ENCODE measurements at regions not wholly inside any gene's neighbourhood (a gene's known extent, or its start where the extent isn't known, plus 50 kb on each side); places are given as distances from the start of the nearest gene placed in this dataset.
A peak's percentile ranks its signal among the peaks of the same experiment; 100 is the strongest.

DNA sequence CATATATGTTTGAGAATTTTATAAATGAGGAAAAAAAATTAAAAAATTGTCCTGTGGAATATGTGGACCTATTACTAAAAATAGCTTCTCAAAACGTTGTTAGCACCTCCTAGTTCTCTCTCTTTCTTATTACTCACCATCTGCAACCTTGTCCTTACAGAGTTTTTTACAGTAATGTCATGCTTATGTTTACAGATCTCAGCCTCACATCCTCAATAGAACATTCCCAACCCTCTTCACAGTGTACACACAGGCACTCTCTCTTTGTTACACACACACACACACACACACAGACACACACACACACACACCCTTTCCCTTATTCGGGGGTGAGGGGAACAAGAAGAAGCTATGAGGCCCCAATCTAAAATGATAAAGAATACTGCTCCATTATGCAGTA is 197.7 kb downstream of the SLITRK6 start:
- no peaks in the 10 kb centered on the region for H3K4me1 ChIP-seq (ENCODE audit: control insufficient read depth, insufficient read depth, low read length)
- H3K9me3 ChIP-seq (ENCODE audit: control insufficient read depth, insufficient read depth, low read length): no peaks in the 10 kb centered on the region
- no peak overlapping the region for H2BK15ac ChIP-seq (ENCODE audit: low read depth, low read length)
- peak overlapping the region; percentile 25; the same call in 1 of the 2 replicates for H2AK5ac ChIP-seq (ENCODE audit: low read depth, low read length)
- intact Hi-C loops (cut with micrococcal nuclease) (no loop called here), in situ Hi-C loops (cut with MboI; ENCODE audit: low sequenced_read_pairs) (no loop called here), dilution Hi-C loops (cut with HindIII; ENCODE audit: low sequenced_read_pairs, unreplicated experiment) (no loop called here)
- ATAC-seq (ENCODE audit: low read depth) (peak; percentile 92), DNase-seq (peak; percentile 77)
- no peak overlapping the region for H2BK20ac ChIP-seq (ENCODE audit: low read depth, low read length)
- no peak overlapping the region for H3K4me2 ChIP-seq (ENCODE audit: low read depth, low read length)
- TF ChIP-seq FOS (IDR thresholded peaks at IDR 0.05; ENCODE audit: low read depth, low read length) (no peak), USF2 (IDR thresholded peaks at IDR 0.05; ENCODE audit: low read depth, low read length) (no peak), CHD1 (IDR thresholded peaks at IDR 0.05; ENCODE audit: low read depth, low read length) (no peak)
- POLR2A ChIA-PET (ENCODE audit: unreplicated experiment): no interaction called here
- no peak overlapping the region for H3K18ac ChIP-seq (ENCODE audit: low read depth, low read length)
- H2AFZ ChIP-seq (replicated peaks; ENCODE audit: low read length, poor library complexity): no peak overlapping the region
- no TSS peak for BruUV-seq (replicated peaks)
- no peak overlapping the region for H2AK9ac ChIP-seq (replicated peaks; ENCODE audit: low read depth, low read length, poor library complexity)
- 0% methylated on average over 1 of the region's 2 CpGs; no CpG with 5 or more reads in 1 of the 2 experiments for WGBS, 2 experiments (ENCODE audit: extremely low coverage in 2 of 2, insufficient read length in 1 of 2)
- peaks cover 3% of the 10 kb centered on the region; the same call in 1 of the 2 replicates for H3K9me1 ChIP-seq (ENCODE audit: insufficient read depth, low read length)
- H4K5ac ChIP-seq (ENCODE audit: low read depth, low read length): no peak overlapping the region
- no peaks in the 10 kb centered on the region for H3K27me3 ChIP-seq (ENCODE audit: control insufficient read depth, insufficient read depth, low read length)
- H4K91ac ChIP-seq (ENCODE audit: insufficient read depth, low read depth, low read length): no peak overlapping the region
- H3K14ac ChIP-seq (replicated peaks; ENCODE audit: low read depth, low read length): 0 out of 2 replicates have a peak overlapping the region, but pooled peaks have one; percentile 10
- no peaks in the 10 kb centered on the region for H3K79me1 ChIP-seq (ENCODE audit: low read depth in 1 of 2, low read length in 2 of 2)
- no peak overlapping the region for H3K27ac ChIP-seq (ENCODE audit: insufficient read depth, low read length)
- 0 out of 2 replicates have a peak overlapping the region, but pooled peaks have one; percentile 12 for H2BK120ac ChIP-seq (ENCODE audit: low read depth, low read length)
- no peaks in the 10 kb centered on the region for H3K36me3 ChIP-seq (ENCODE audit: control insufficient read depth, insufficient read depth, low read length)
- H3K23ac ChIP-seq (ENCODE audit: low read depth, low read length): no peak overlapping the region
- 0 out of 4 replicates have a peak overlapping the region, but pooled peaks of 1 of the 2 experiments have one; percentile 4 for H4K8ac ChIP-seq (ENCODE audit: low read depth in 2 of 2, low read length in 2 of 2)
- H3K4me3 ChIP-seq (ENCODE audit: insufficient read depth, low read depth, low read length): no peak overlapping the region
- H3K56ac ChIP-seq (ENCODE audit: extremely low read depth, insufficient read depth, low read length): no peak overlapping the region
- peak overlapping the region; percentile 66 for H2BK5ac ChIP-seq (ENCODE audit: low read depth, low read length, poor library complexity, severe bottlenecking)
- H3K4ac ChIP-seq (ENCODE audit: low read depth, low read length): 0 out of 2 replicates have a peak overlapping the region, but pooled peaks have one; percentile 15
- CTCF ChIA-PET: no interaction called here
- no peaks in the 10 kb centered on the region for H4K20me1 ChIP-seq (ENCODE audit: insufficient read depth, low read length)
- no peak overlapping the region for H3K9ac ChIP-seq (ENCODE audit: low read depth, low read length)

Data from IMR-90 (cell line).